Ishikawa (cell line): ENCODE measurements at regions not wholly inside any gene's neighbourhood (a gene's known extent, or its start where the extent isn't known, plus 50 kb on each side); places are given as distances from the start of the nearest gene placed in this dataset.

Experiments used
- CEBPB ChIP-seq: IDR thresholded peaks from 2 replicates; pipeline ENCODE4 v1.6.1; 2012
- CREB1 ChIP-seq: IDR thresholded peaks from 2 replicates; pipeline ENCODE4 v1.6.1; 2012; ENCODE audit warnings: low read depth
- EGR1 ChIP-seq: IDR thresholded peaks from 2 replicates; pipeline ENCODE4 v1.6.1; 2012
- EP300 ChIP-seq: IDR thresholded peaks from 2 replicates; pipeline ENCODE4 v1.6.1; 2012; ENCODE audit warnings: borderline replicate concordance
- FOXM1 ChIP-seq: IDR thresholded peaks from 2 replicates; pipeline ENCODE4 v1.6.1; 2012; ENCODE audit warnings: low read depth, borderline replicate concordance
- MAX ChIP-seq: IDR thresholded peaks from 2 replicates; pipeline ENCODE4 v1.6.1; 2012
- NFIC ChIP-seq: IDR thresholded peaks from 2 replicates; pipeline ENCODE4 v1.6.1; 2012
- RAD21 ChIP-seq: IDR thresholded peaks from 2 replicates; pipeline ENCODE4 v1.6.1; 2012; ENCODE audit warnings: low read depth
- TAF1 ChIP-seq: IDR thresholded peaks from 2 replicates; pipeline ENCODE4 v1.6.1; 2012; ENCODE audit warnings: low read depth, mild to moderate bottlenecking
- TCF12 ChIP-seq: IDR thresholded peaks from 2 replicates; pipeline ENCODE4 v1.6.1; 2012; ENCODE audit warnings: low read depth
- TEAD4 ChIP-seq: IDR thresholded peaks from 2 replicates; pipeline ENCODE4 v1.6.1; 2012
- YY1 ChIP-seq: IDR thresholded peaks from 2 replicates; pipeline ENCODE4 v1.6.1; 2012; ENCODE audit warnings: low read depth
- ZBTB7A ChIP-seq: IDR thresholded peaks from 2 replicates; pipeline ENCODE4 v1.6.1; 2012; ENCODE audit warnings: low read depth
- TF ChIP-seq, protein P1 (sequence below): IDR thresholded peaks from 2 replicates; pipeline ENCODE4 v1.6.1; 2012; ENCODE audit warnings: low read depth, mild to moderate bottlenecking
- TF ChIP-seq, protein P2 (sequence below): IDR thresholded peaks from 2 replicates; pipeline ENCODE4 v1.6.1; 2012

- TF ChIP-seq NFIC (no peak), ZBTB7A (no peak), TAF1 (no peak), YY1 (no peak), RAD21 (no peak), EP300 (no peak), CEBPB (no peak), TEAD4 (no peak), MAX (no peak), CREB1 (no peak)
- TF ChIP-seq, protein P1, sequence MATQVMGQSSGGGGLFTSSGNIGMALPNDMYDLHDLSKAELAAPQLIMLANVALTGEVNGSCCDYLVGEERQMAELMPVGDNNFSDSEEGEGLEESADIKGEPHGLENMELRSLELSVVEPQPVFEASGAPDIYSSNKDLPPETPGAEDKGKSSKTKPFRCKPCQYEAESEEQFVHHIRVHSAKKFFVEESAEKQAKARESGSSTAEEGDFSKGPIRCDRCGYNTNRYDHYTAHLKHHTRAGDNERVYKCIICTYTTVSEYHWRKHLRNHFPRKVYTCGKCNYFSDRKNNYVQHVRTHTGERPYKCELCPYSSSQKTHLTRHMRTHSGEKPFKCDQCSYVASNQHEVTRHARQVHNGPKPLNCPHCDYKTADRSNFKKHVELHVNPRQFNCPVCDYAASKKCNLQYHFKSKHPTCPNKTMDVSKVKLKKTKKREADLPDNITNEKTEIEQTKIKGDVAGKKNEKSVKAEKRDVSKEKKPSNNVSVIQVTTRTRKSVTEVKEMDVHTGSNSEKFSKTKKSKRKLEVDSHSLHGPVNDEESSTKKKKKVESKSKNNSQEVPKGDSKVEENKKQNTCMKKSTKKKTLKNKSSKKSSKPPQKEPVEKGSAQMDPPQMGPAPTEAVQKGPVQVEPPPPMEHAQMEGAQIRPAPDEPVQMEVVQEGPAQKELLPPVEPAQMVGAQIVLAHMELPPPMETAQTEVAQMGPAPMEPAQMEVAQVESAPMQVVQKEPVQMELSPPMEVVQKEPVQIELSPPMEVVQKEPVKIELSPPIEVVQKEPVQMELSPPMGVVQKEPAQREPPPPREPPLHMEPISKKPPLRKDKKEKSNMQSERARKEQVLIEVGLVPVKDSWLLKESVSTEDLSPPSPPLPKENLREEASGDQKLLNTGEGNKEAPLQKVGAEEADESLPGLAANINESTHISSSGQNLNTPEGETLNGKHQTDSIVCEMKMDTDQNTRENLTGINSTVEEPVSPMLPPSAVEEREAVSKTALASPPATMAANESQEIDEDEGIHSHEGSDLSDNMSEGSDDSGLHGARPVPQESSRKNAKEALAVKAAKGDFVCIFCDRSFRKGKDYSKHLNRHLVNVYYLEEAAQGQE, result no peak
Measured at GRCh38 chr18:73831688-73832087, 315.9 kb downstream of the FBXO15 start.

GRCh38 chr18:73829146-73829545 lies 318.5 kb downstream of the FBXO15 start:
- no peak for TF ChIP-seq NFIC

- TF ChIP-seq RAD21, result no peak
- TF ChIP-seq, protein P2, sequence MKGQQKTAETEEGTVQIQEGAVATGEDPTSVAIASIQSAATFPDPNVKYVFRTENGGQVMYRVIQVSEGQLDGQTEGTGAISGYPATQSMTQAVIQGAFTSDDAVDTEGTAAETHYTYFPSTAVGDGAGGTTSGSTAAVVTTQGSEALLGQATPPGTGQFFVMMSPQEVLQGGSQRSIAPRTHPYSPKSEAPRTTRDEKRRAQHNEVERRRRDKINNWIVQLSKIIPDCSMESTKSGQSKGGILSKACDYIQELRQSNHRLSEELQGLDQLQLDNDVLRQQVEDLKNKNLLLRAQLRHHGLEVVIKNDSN, result no peak
- no peak for TF ChIP-seq EGR1
- no peak for TF ChIP-seq ZBTB7A
- TF ChIP-seq MAX, result no peak
- TF ChIP-seq, protein P1, result no peak
- TF ChIP-seq EP300, result no peak
- TF ChIP-seq TAF1, result no peak
Measured at GRCh38 chr18:73827801-73828200, 319.8 kb downstream of the FBXO15 start.

- TF ChIP-seq CEBPB (no peak), NFIC (no peak), TAF1 (no peak), MAX (no peak), EP300 (no peak), FOXM1 (no peak), YY1 (no peak), TCF12 (no peak), TEAD4 (no peak), EGR1 (no peak), CREB1 (no peak), ZBTB7A (no peak), RAD21 (no peak)
- TF ChIP-seq, protein P1, result no peak
- TF ChIP-seq, protein P2, result no peak
Measured at GRCh38 chr18:73826098-73826497, 321.5 kb downstream of the FBXO15 start.

DNA sequence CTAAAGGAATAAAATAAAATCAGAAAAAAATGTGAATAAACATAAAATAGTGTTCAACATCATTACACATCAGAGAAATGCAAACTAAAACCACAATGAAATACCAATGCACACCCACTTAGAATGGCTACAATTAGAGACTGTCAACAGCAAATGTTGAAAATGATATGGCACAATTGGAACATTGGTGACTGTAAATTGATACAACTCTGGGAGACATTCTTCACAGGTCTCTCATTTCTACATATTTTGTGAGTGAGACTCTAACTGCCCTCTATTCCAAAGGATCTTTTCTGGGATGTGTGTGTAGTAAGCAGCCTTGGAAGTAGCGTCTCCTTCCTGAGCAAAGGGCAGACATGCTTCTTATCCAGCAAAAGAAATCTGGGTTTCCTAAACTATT lies 323.0 kb downstream of the FBXO15 start:
- no peak for TF ChIP-seq CEBPB
